ENCODE measurements at regions not wholly inside any gene's neighbourhood (a gene's known extent, or its start where the extent isn't known, plus 50 kb on each side); places are given as distances from the start of the nearest gene placed in this dataset.
"Not testable (repeated sequence)": the region's sequence is repeated elsewhere in the genome, so short reads cannot be mapped to it uniquely, and the experiment has no call there.

- no peak for TF ChIP-seq CTCF (conservative IDR thresholded peaks at IDR 0.05; ENCODE audit: low read depth, low read length)
- no peak for DNase-seq (ENCODE audit: low read depth)
- H3K4me3 ChIP-seq (ENCODE audit: low read length) = no peak overlapping the region
Measured at GRCh38 chr3:176041185-176041584, 1156.1 kb downstream of the TBL1XR1 start.

- DNase-seq (ENCODE audit: low read depth) = no peak
- TF ChIP-seq CTCF (conservative IDR thresholded peaks at IDR 0.05; ENCODE audit: low read depth, low read length) = no peak
- no peak overlapping the region for H3K4me3 ChIP-seq (ENCODE audit: low read length)
Measured at GRCh38 chr3:176037636-176038035, 1159.6 kb downstream of the TBL1XR1 start.

- no peak for DNase-seq (ENCODE audit: low read depth)
- TF ChIP-seq CTCF (conservative IDR thresholded peaks at IDR 0.05; ENCODE audit: low read depth, low read length) = no peak
- no peak overlapping the region for H3K4me3 ChIP-seq (ENCODE audit: low read length)
Measured at GRCh38 chr3:176032043-176032442, 1165.2 kb downstream of the TBL1XR1 start.

- not testable (repeated sequence) for DNase-seq (ENCODE audit: low read depth)
Measured at GRCh38 chr3:176016203-176016602, 1157.1 kb downstream of the NAALADL2 start.

GRCh38 chr3:176015228-176015627 is 1156.1 kb downstream of the NAALADL2 start:
- H3K4me3 ChIP-seq (ENCODE audit: low read length); DNase-seq (ENCODE audit: low read depth): not testable (repeated sequence)

More at GRCh38 chr3:176016203-176016602, 1157.1 kb downstream of the NAALADL2 start:
- not testable (repeated sequence) for H3K4me3 ChIP-seq (ENCODE audit: low read length)

- no peak overlapping the region for H3K4me3 ChIP-seq (ENCODE audit: low read length)
- TF ChIP-seq CTCF (conservative IDR thresholded peaks at IDR 0.05; ENCODE audit: low read depth, low read length) = no peak
- DNase-seq (ENCODE audit: low read depth) = no peak
Measured at GRCh38 chr3:176009256-176009655, 1150.1 kb downstream of the NAALADL2 start.

- TF ChIP-seq CTCF (conservative IDR thresholded peaks at IDR 0.05; ENCODE audit: low read depth, low read length) = no peak
- DNase-seq (ENCODE audit: low read depth) = no peak
- no peak overlapping the region for H3K4me3 ChIP-seq (ENCODE audit: low read length)
Measured at GRCh38 chr3:176005564-176005963, 1146.4 kb downstream of the NAALADL2 start.

- no peak overlapping the region for H3K4me3 ChIP-seq (ENCODE audit: low read length)
- DNase-seq (ENCODE audit: low read depth) = no peak
- no peak for TF ChIP-seq CTCF (conservative IDR thresholded peaks at IDR 0.05; ENCODE audit: low read depth, low read length)
Measured at GRCh38 chr3:175989161-175989560, 1130.0 kb downstream of the NAALADL2 start.
